Uterus (tissue), 2 donors: ENCODE measurements at regions not wholly inside any gene's neighbourhood (a gene's known extent, or its start where the extent isn't known, plus 50 kb on each side); places are given as distances from the start of the nearest gene placed in this dataset.

Experiments used
- CTCF ChIP-seq, 4 experiments: fragments of 200-600 bp in 2 of 4; fragments of 450-650 bp in 2 of 4; sonication (generic) in 2 of 4; IDR thresholded peaks; one replicate each; pipeline ENCODE4 v1.5.1; 2016 to 2019; ENCODE audit warnings: antibody characterized with exemption in 4 of 4, mild to moderate bottlenecking in 2 of 4, moderate library complexity in 1 of 4
- POLR2A ChIP-seq, 2 donors: fragments of 450-650 bp; IDR thresholded peaks; one replicate each; pipeline ENCODE4 v1.6.1; 2016; ENCODE audit warnings: antibody characterized with exemption in 2 of 2, mild to moderate bottlenecking in 1 of 2, moderate library complexity in 1 of 2

- TF ChIP-seq CTCF (IDR thresholded peaks at IDR 0.05) (no peak), POLR2A (IDR thresholded peaks at IDR 0.05) (no peak)
Observed at GRCh38 chr18:2146092-2146491, 425.2 kb downstream of the METTL4 start.
